Thyroid gland (tissue), 4 donors: ENCODE measurements at regions not wholly inside any gene's neighbourhood (a gene's known extent, or its start where the extent isn't known, plus 50 kb on each side); places are given as distances from the start of the nearest gene placed in this dataset.

Experiments used
- DNase-seq, 2 donors: peaks; one replicate each; pipeline ENCODE4 v3.0.0-alpha.2; 2019
- H3K27ac ChIP-seq, 3 donors: fragments of 200-600 bp; sonication (generic); 1 replicate in 2 of 3; 2 replicates in 1 of 3; pipeline ENCODE4 v1.5.1; 2016 to 2019; ENCODE audit warnings: mild to moderate bottlenecking in 1 of 3, moderate library complexity in 1 of 3
- H3K27me3 ChIP-seq: fragments of 200-600 bp; sonication (generic); one replicate; pipeline ENCODE4 v1.5.1; 2019
- H3K36me3 ChIP-seq, 2 donors: fragments of 200-600 bp; sonication (generic); one replicate each; pipeline ENCODE4 v1.5.1; 2016 to 2019
- H3K4me1 ChIP-seq, 2 donors: fragments of 200-600 bp; sonication (generic); one replicate each; pipeline ENCODE4 v1.5.1; 2017 to 2019
- H3K4me3 ChIP-seq, 3 donors: fragments of 200-600 bp; sonication (generic); replicated peaks in 1 of 3; 1 replicate in 2 of 3; 2 replicates in 1 of 3; pipeline ENCODE4 v1.5.1; 2016; ENCODE audit warnings: mild to moderate bottlenecking in 1 of 3
- H3K9me3 ChIP-seq: fragments of 200-600 bp; sonication (generic); one replicate; pipeline ENCODE4 v1.5.1; 2017
- POLR2A ChIP-seq, 2 donors: fragments of 450-650 bp; IDR thresholded peaks; one replicate each; pipeline ENCODE4 v1.6.1; 2017; ENCODE audit warnings: antibody characterized with exemption in 2 of 2, mild to moderate bottlenecking in 2 of 2, moderate library complexity in 1 of 2
- WGBS, 2 donors: methylation state at CpG; one replicate each; pipeline ENCODE4 v1.1.5; 2017; 5-methylcytosine and 5-hydroxymethylcytosine counted together
- intact Hi-C: fragments of 100-400 bp; cut with DNase I; formaldehyde crosslinking; loops from one replicate; pipeline ENCODE4 v1.15.1; 2023
- TF ChIP-seq, protein P1 (sequence below), 6 experiments: fragments of 200-600 bp in 3 of 6; fragments of 450-650 bp in 3 of 6; sonication (generic) in 3 of 6; IDR thresholded peaks; one replicate each; pipeline ENCODE4 v1.5.1; 2016 to 2019; ENCODE audit warnings: antibody characterized with exemption in 6 of 6, mild to moderate bottlenecking in 2 of 6, inconsistent platforms in 1 of 6, moderate library complexity in 1 of 6

GRCh38 chr9:17990602-17991001 is 411.7 kb downstream of the SH3GL2 start:
- intact Hi-C loops, result no loop called here
- no peaks in the 10 kb centered on the region for H3K4me1 ChIP-seq
- H3K27me3 ChIP-seq, result no peaks in the 10 kb centered on the region
- H3K9me3 ChIP-seq, result no peaks in the 10 kb centered on the region
- no peaks in the 10 kb centered on the region for H3K36me3 ChIP-seq
- H3K27ac ChIP-seq, result no peak overlapping the region
- 87 to 91% methylated on average over 3 of the region's 3 CpGs for WGBS, 2 donors
- TF ChIP-seq POLR2A (IDR thresholded peaks at IDR 0.05), result no peak
- TF ChIP-seq, protein P1, sequence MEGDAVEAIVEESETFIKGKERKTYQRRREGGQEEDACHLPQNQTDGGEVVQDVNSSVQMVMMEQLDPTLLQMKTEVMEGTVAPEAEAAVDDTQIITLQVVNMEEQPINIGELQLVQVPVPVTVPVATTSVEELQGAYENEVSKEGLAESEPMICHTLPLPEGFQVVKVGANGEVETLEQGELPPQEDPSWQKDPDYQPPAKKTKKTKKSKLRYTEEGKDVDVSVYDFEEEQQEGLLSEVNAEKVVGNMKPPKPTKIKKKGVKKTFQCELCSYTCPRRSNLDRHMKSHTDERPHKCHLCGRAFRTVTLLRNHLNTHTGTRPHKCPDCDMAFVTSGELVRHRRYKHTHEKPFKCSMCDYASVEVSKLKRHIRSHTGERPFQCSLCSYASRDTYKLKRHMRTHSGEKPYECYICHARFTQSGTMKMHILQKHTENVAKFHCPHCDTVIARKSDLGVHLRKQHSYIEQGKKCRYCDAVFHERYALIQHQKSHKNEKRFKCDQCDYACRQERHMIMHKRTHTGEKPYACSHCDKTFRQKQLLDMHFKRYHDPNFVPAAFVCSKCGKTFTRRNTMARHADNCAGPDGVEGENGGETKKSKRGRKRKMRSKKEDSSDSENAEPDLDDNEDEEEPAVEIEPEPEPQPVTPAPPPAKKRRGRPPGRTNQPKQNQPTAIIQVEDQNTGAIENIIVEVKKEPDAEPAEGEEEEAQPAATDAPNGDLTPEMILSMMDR (IDR thresholded peaks at IDR 0.05), result no peak
- no peak overlapping the region for H3K4me3 ChIP-seq
- DNase-seq, result no peak

DNA sequence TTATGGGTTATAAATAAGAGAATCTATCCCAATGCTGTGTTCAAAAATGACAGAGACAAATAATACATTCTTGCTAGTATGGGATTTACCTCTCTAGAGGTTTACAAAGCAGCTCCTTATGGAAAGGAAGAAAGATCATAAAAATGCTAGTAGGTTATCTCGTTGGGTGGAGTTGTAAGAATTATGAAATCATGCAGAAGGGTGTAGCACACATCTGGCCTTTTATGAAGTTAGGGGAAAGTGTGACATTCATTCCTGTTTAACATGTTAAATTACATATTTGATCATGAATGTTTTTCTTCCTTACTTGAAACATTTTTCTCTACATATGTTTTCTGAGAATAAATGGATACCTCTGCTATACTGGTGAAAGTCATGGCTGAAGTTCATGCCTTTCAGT is 414.2 kb downstream of the SH3GL2 start:
- no peaks in the 10 kb centered on the region for H3K27me3 ChIP-seq
- intact Hi-C loops, result no loop called here
- no peak overlapping the region for H3K27ac ChIP-seq
- 69 to 73% methylated on average over 1 of the region's 1 CpG for WGBS, 2 donors
- H3K9me3 ChIP-seq, result no peaks in the 10 kb centered on the region
- TF ChIP-seq, protein P1 (IDR thresholded peaks at IDR 0.05), result no peak
- TF ChIP-seq POLR2A (IDR thresholded peaks at IDR 0.05), result no peak
- no peaks in the 10 kb centered on the region for H3K4me1 ChIP-seq
- H3K36me3 ChIP-seq, result no peaks in the 10 kb centered on the region
- no peak overlapping the region for H3K4me3 ChIP-seq
- DNase-seq, result no peak

GRCh38 chr9:17994695-17995425 is 416.0 kb downstream of the SH3GL2 start:
- Histone ChIP-seq H3K27ac (no peak overlapping the region), H3K36me3 (no peaks in the 10 kb centered on the region), H3K4me1 (no peaks in the 10 kb centered on the region), H3K4me3 (no peak overlapping the region), H3K27me3 (no peaks in the 10 kb centered on the region), H3K9me3 (no peaks in the 10 kb centered on the region)
- no peak for TF ChIP-seq POLR2A (IDR thresholded peaks at IDR 0.05)
- TF ChIP-seq, protein P1 (IDR thresholded peaks at IDR 0.05), result no peak
- intact Hi-C loops, result no loop called here
- WGBS, 2 donors, result 44 to 50% methylated on average over 4 of the region's 4 CpGs
- no peak for DNase-seq

DNA sequence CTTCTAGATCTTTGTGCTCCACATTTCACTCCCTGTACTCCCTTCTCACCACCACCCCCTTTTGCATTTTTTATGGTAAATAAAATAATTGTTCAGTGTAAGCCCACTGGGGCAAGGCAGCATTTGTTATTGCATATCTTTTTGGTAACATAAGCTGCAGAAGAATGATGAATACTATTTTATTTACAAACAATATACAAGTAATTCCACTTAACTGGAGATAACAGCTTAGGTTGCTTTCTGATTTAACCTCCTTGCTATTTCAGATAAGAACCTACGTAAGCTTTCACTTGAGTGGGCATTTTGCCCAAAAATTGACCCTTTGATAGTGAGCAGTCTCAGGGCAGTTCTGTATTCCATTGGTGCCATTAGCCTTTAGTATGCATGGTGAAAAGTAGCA is 417.9 kb downstream of the SH3GL2 start:
- no peak overlapping the region for H3K27ac ChIP-seq
- intact Hi-C loops, result no loop called here
- no peak for DNase-seq
- H3K27me3 ChIP-seq, result no peaks in the 10 kb centered on the region
- TF ChIP-seq, protein P1 (IDR thresholded peaks at IDR 0.05), result no peak
- TF ChIP-seq POLR2A (IDR thresholded peaks at IDR 0.05), result no peak
- H3K36me3 ChIP-seq, result no peaks in the 10 kb centered on the region
- H3K4me3 ChIP-seq, result no peak overlapping the region
- no peaks in the 10 kb centered on the region for H3K9me3 ChIP-seq
- no peaks in the 10 kb centered on the region for H3K4me1 ChIP-seq
- WGBS, 2 donors, result 63 to 69% methylated on average over 1 of the region's 1 CpG

GRCh38 chr9:18002718-18003438 is 424.0 kb downstream of the SH3GL2 start:
- TF ChIP-seq, protein P1 (IDR thresholded peaks at IDR 0.05), result no peak
- TF ChIP-seq POLR2A (IDR thresholded peaks at IDR 0.05), result no peak
- intact Hi-C loops, result no loop called here
- H3K4me3 ChIP-seq, result no peak overlapping the region
- H3K9me3 ChIP-seq, result no peaks in the 10 kb centered on the region
- 85 to 88% methylated on average over 4 of the region's 4 CpGs for WGBS, 2 donors
- H3K4me1 ChIP-seq, result no peaks in the 10 kb centered on the region
- no peak for DNase-seq
- no peaks in the 10 kb centered on the region for H3K27me3 ChIP-seq
- H3K36me3 ChIP-seq, result no peaks in the 10 kb centered on the region
- no peak overlapping the region for H3K27ac ChIP-seq
